HG02623 (cell line): ENCODE measurements at regions not wholly inside any gene's neighbourhood (a gene's known extent, or its start where the extent isn't known, plus 50 kb on each side); places are given as distances from the start of the nearest gene placed in this dataset.

Experiments
- ATAC-seq: cut with Tn5 transposase; IDR thresholded peaks from one replicate; pipeline ENCODE4 v1.9.1; 2021; ENCODE audit warnings: moderate library complexity; ENCODE audit not compliant: unreplicated experiment

GRCh38 chr2:19614066-19614465 lies 255.6 kb upstream of the OSR1 start:
- ATAC-seq, result no peak

- no peak for ATAC-seq
These were observed 253.3 kb upstream of the OSR1 start for GRCh38 chr2:19611491-19612332.

- no peak for ATAC-seq
These were observed 250.8 kb upstream of the OSR1 start for GRCh38 chr2:19609266-19609665.

GRCh38 chr2:19607931-19608771 lies 249.7 kb upstream of the OSR1 start:
- ATAC-seq, result no peak

DNA sequence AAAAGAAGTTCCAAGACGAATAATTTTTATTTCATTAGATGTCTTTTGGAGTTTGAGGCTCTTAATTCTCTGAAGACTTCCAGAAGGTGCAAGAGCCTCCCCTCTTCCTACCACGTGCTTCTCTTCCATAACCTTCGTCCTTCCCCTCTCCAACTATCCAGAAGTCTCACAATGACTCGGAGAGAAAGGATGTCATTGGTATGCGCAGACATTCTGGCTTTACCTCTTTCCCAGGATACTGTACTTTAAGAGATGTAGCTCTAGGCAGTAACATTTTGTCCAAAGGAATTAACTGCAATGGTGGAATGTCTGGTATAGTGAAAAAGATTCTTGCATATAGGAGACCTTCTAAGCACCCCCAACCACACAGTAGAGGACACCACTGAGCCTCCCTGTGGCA lies 249.0 kb upstream of the OSR1 start:
- ATAC-seq, result no peak

GRCh38 chr2:19600982-19601381 lies 242.6 kb upstream of the OSR1 start:
- ATAC-seq, result no peak

DNA sequence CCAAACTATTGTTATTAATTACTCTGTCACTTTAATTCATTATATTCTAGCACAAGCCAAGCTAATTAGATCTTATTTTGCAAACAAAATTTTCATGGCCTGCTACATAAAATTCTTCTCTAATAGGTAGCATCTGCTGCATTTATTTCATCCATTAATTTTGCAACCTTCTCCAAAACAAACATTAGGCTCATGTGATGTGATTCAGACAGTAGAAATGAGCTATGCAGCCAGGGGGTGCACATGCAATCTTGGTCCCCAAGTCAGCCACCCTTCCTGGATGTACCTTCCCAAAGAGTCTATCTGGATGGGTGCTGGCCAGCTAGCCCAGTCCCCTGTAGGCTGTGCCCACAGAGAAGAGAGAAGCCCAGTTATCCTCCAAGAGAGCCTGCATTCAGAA lies 242.1 kb upstream of the OSR1 start:
- no peak for ATAC-seq

DNA sequence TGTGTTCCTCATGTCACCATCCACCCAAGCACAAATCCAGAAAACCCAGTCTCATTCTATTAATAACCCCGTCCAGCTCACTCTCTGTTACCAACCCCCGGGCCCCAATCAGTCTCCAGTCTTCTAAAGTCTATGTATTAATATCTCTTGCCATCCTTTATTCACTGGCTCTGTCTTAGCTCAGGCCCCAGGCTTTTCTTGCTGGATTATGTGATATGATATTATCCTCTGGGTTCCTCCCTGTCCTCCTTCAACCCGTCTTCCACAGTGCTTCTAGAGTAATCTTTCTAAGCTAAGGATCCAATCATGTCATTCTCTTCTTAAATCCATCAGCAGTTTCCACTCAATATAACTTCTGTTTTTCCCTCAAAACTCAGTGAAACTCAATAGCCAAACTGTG lies 240.5 kb upstream of the OSR1 start:
- no peak for ATAC-seq

DNA sequence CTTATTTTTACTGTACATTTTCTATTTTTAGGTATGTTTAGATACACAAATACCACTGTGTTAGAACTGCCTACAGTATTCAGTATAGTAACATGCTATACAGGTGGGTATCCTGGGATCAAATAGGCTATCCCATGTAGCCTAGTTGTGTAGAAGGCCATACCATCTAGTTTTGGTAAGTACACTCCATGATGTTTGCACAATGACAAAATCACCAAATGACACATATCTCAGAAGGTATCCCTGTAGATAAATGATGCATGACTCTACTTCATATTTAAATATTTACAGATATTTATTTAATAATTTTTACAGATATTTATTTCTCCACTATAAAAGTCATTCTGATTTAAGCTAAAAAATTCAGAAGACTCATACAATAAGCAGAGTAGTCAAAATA lies 233.8 kb upstream of the OSR1 start:
- no peak for ATAC-seq

DNA sequence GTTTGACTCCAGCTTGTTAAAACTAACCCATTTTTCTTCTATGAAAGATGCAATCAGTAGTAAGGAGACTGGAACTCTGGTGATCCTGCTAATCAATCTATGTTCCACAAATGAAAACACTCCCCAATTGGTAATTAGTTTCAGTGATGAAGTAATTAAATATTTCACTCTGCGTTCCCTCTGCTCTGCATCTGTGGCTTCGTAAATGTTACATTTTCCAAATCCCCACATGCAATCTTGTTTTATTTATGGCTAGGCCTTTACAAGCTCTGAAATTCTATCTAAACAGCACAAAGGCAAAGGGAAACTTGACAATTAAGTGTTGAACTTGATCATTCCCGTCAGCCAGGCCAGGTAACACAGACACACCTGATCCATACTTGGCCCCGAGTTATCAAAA lies 231.4 kb upstream of the OSR1 start:
- no peak for ATAC-seq

DNA sequence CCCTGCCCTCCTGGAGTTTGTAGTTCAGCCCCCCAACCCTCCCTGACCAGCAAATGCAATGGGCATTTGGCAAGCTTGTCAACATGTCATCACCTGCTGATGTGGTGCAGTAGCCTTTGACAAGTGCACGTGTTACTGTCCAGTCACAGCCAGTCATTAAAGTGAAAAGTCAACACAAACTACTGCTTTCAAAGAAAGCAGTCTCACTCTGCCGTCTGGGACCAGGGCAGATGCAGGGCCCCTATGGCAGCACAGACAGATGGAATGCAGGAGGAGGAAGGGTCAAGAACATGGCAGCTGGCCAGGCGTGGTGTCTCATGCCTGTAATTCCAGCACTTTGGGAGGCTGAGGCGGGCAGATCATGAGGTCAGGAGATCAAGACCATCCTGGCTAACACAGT lies 222.4 kb upstream of the OSR1 start:
- ATAC-seq, result no peak

DNA sequence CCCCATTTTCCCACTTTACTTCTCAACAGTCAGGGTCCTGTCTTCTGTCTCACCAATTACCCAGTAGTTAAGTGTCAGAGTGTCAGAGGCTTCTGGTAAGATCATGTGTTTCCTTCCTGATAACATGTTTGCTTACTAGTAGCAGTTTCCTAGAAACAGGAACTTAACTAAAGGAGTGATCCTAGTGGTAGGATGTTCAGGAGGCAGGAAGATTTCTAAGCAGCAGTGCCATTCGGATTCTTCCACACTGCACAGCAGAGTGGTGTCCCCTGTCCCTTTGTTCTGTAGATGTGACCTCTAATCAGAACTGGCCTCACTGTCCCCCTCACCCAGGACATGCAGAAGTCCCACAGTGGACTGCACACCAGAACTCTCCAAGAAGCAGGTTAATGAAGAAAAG lies 221.8 kb upstream of the OSR1 start:
- no peak for ATAC-seq

DNA sequence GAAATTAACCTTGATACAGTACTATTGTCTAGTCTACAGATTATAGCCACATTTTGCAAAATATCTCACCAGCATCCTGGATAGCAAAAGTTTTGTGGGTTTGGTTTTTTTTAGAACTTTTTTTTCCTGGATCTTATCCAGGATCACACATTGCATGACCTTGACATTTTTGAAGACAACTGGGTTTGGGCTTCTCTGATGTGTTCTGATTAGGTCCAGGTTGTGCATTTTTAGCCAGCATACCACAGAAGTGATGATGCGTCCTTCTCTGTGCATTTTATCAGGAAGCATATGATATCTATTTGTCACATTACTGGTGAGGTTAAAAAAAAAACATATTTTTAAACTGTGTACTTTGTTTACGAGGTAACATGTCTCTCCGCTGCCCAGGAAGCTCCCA lies 221.0 kb upstream of the OSR1 start:
- ATAC-seq, result no peak

DNA sequence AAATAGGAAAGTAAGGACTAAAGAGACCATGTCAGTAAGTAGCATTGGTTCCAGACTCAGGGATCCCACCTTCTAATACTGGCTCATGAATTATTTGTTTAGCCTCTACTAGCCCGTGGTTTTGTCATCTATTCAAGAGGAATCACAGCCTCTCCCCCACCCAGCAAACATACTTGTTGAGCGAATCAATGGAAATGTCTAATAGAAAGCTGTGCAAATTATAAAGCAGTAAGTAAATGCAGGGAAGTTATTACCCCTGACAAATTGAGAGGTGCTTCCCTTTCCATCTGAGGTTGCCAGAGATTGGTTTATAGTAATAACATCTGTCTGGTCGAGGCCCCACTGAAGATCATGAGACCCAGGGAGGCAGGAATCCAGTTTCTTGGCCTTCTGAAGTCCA lies 219.3 kb upstream of the OSR1 start:
- ATAC-seq, result no peak

GRCh38 chr2:19576411-19576810 lies 218.0 kb upstream of the OSR1 start:
- no peak for ATAC-seq

DNA sequence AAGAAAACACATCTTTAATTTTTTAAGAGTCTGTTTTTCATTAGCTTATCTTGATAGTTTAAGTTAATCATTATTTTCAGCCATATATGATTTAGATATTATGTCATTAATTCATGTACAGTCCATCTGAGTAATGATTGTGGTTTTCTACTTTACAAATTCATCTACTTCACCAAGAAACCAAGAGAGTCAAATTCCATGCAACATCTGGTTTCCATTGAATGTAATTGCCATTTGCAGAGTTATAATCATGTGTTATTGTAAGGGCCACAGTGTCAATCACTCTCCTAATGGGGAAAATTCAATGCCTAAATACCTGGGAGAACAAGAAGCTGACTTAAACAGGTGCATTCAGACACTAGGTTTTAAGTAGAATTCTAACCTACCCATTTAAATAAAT lies 217.2 kb upstream of the OSR1 start:
- ATAC-seq, result no peak

- ATAC-seq, result no peak
These were observed 216.4 kb upstream of the OSR1 start for GRCh38 chr2:19574778-19575260.

GRCh38 chr2:19573784-19574183 lies 215.4 kb upstream of the OSR1 start:
- no peak for ATAC-seq

GRCh38 chr2:19571773-19572172 lies 213.3 kb upstream of the OSR1 start:
- no peak for ATAC-seq

- no peak for ATAC-seq
These were observed 210.9 kb upstream of the OSR1 start for GRCh38 chr2:19569300-19569791.

- no peak for ATAC-seq
These were observed 210.4 kb upstream of the OSR1 start for GRCh38 chr2:19568809-19569208.

GRCh38 chr2:19560785-19561184 lies 202.4 kb upstream of the OSR1 start:
- ATAC-seq, result no peak
